ENCODE measurements at regions not wholly inside any gene's neighbourhood (a gene's known extent, or its start where the extent isn't known, plus 50 kb on each side); places are given as distances from the start of the nearest gene placed in this dataset.

GRCh38 chr3:181901626-181902025 is 189.9 kb downstream of the SOX2 start:
- no peaks in the 10 kb centered on the region for H3K36me3 ChIP-seq (ENCODE audit: control insufficient read depth, insufficient read depth, low read length)
- no peaks in the 10 kb centered on the region for H3K4me1 ChIP-seq (ENCODE audit: control insufficient read depth, insufficient read depth, low read length)
- TF ChIP-seq SIN3A (IDR thresholded peaks at IDR 0.05; ENCODE audit: borderline replicate concordance, insufficient read depth, low read depth, low read length) = no peak
- no peak for TF ChIP-seq POLR2AphosphoS5 (IDR thresholded peaks at IDR 0.05; ENCODE audit: low read depth, low read length)
- TF ChIP-seq CTCF (IDR thresholded peaks at IDR 0.05) = no peak
- TF ChIP-seq TCF7L2 (IDR thresholded peaks at IDR 0.05; ENCODE audit: low read depth, low read length) = no peak
- TF ChIP-seq REST (IDR thresholded peaks at IDR 0.05; ENCODE audit: insufficient read depth in 1 of 2, low read depth in 2 of 2, low read length in 1 of 2) = no peak
- no peak for DNase-seq (ENCODE audit: low read depth, low spot score)
- ChIA-PET CTCF (no interaction called here), POLR2A (no interaction called here)
- in situ Hi-C loops (cut with HindIII; ENCODE audit: low pct_unique_long_range_greater_than_20kb, low sequenced_read_pairs) = no loop called here
- no peak overlapping the region for H3K27ac ChIP-seq (ENCODE audit: low read length)
- no peak for ATAC-seq
- no peaks in the 10 kb centered on the region for H3K9me3 ChIP-seq (ENCODE audit: control insufficient read depth, insufficient read depth, low read depth, low read length)
- BruUV-seq (replicated peaks) = no TSS peak
- no peaks in the 10 kb centered on the region for H3K27me3 ChIP-seq (ENCODE audit: control insufficient read depth, insufficient read depth, low read length)
- no peak overlapping the region for H3K4me3 ChIP-seq (ENCODE audit: low read depth in 2 of 2, low read length in 2 of 2)
- intact Hi-C loops (cut with micrococcal nuclease; ENCODE audit: unreplicated experiment) = no loop called here

GRCh38 chr3:181906338-181906737 is 194.6 kb downstream of the SOX2 start:
- no peak overlapping the region for H3K27ac ChIP-seq (ENCODE audit: low read length)
- intact Hi-C loops (cut with micrococcal nuclease; ENCODE audit: unreplicated experiment) = no loop called here
- no peaks in the 10 kb centered on the region for H3K4me1 ChIP-seq (ENCODE audit: control insufficient read depth, insufficient read depth, low read length)
- H3K4me3 ChIP-seq (ENCODE audit: low read depth in 2 of 2, low read length in 2 of 2) = no peak overlapping the region
- BruUV-seq (replicated peaks) = no TSS peak
- no peaks in the 10 kb centered on the region for H3K27me3 ChIP-seq (ENCODE audit: control insufficient read depth, insufficient read depth, low read length)
- H3K9me3 ChIP-seq (ENCODE audit: control insufficient read depth, insufficient read depth, low read depth, low read length) = no peaks in the 10 kb centered on the region
- ChIA-PET CTCF (no interaction called here), POLR2A (no interaction called here)
- H3K36me3 ChIP-seq (ENCODE audit: control insufficient read depth, insufficient read depth, low read length) = no peaks in the 10 kb centered on the region
- ATAC-seq = no peak
- no peak for DNase-seq (ENCODE audit: low read depth, low spot score)
- TF ChIP-seq SIN3A (IDR thresholded peaks at IDR 0.05; ENCODE audit: borderline replicate concordance, insufficient read depth, low read depth, low read length) = no peak
- TF ChIP-seq TCF7L2 (IDR thresholded peaks at IDR 0.05; ENCODE audit: low read depth, low read length) = no peak
- no peak for TF ChIP-seq POLR2AphosphoS5 (IDR thresholded peaks at IDR 0.05; ENCODE audit: low read depth, low read length)
- in situ Hi-C loops (cut with HindIII; ENCODE audit: low pct_unique_long_range_greater_than_20kb, low sequenced_read_pairs) = no loop called here

- intact Hi-C loops (cut with micrococcal nuclease; ENCODE audit: unreplicated experiment) (no loop called here), in situ Hi-C loops (cut with HindIII; ENCODE audit: low pct_unique_long_range_greater_than_20kb, low sequenced_read_pairs) (no loop called here)
- ATAC-seq (no peak), DNase-seq (ENCODE audit: low read depth, low spot score) (no peak)
- POLR2A ChIA-PET = no interaction called here
- CTCF ChIA-PET = no interaction called here
- Histone ChIP-seq H3K36me3 (ENCODE audit: control insufficient read depth, insufficient read depth, low read length) (no peaks in the 10 kb centered on the region), H3K27ac (ENCODE audit: low read length) (no peak overlapping the region), H3K4me1 (ENCODE audit: control insufficient read depth, insufficient read depth, low read length) (no peaks in the 10 kb centered on the region), H3K27me3 (ENCODE audit: control insufficient read depth, insufficient read depth, low read length) (no peaks in the 10 kb centered on the region), H3K4me3 (ENCODE audit: low read depth in 2 of 2, low read length in 2 of 2) (no peak overlapping the region), H3K9me3 (ENCODE audit: control insufficient read depth, insufficient read depth, low read depth, low read length) (no peaks in the 10 kb centered on the region)
- no TSS peak for BruUV-seq (replicated peaks)
- TF ChIP-seq REST (IDR thresholded peaks at IDR 0.05; ENCODE audit: insufficient read depth in 1 of 2, low read depth in 2 of 2, low read length in 1 of 2) = no peak
These were observed 197.5 kb downstream of the SOX2 start for GRCh38 chr3:181909241-181909640.

Measured in Panc1 (cell line).